SK-N-SH (cell line): ENCODE measurements at regions not wholly inside any gene's neighbourhood (a gene's known extent, or its start where the extent isn't known, plus 50 kb on each side); places are given as distances from the start of the nearest gene placed in this dataset.

Experiments used
- CTCF ChIA-PET: fragments of 300-600, 350-600 bp; formaldehyde crosslinking; extraction: SDS; loops from one replicate; lab custom pipeline; 2021; lab: Yijun Ruan, JAX
- POLR2A ChIA-PET: fragments of 350-600 bp; sonication (Branson Sonifier 250); formaldehyde crosslinking; extraction: SDS; loops from one replicate; lab custom pipeline; 2020; ENCODE audit warnings: antibody characterized with exemption, inconsistent platforms; lab: Yijun Ruan, JAX
- DNase-seq: peaks from one replicate; pipeline ENCODE4 v3.0.0; 2012
- H2AFZ ChIP-seq: fragments of 200-600 bp; sonication (generic); 2 replicates; pipeline ENCODE4 v1.8.1; 2016; ENCODE audit warnings: antibody characterized with exemption, mild to moderate bottlenecking, low read depth
- H3F3A ChIP-seq: fragments of 200-600 bp; sonication (generic); replicated peaks from 2 replicates; pipeline ENCODE3; 2016; ENCODE audit warnings: antibody characterized with exemption, mild to moderate bottlenecking; ENCODE audit not compliant: insufficient read depth
- H3K27ac ChIP-seq, 2 experiments: fragments of 200-500 bp in 1 of 2; fragments of 200-600 bp in 1 of 2; sonication (Bioruptor generic) in 1 of 2; sonication (generic), shearing (Covaris generic) in 1 of 2; 2 replicates each; pipeline versions ENCODE4 v1.5.1 to v1.6.1; 2014 to 2016; ENCODE audit warnings: low read depth in 2 of 2, inconsistent platforms in 1 of 2, low read length in 1 of 2, mild to moderate bottlenecking in 1 of 2, mixed read lengths in 1 of 2
- H3K27me3 ChIP-seq: fragments of 200-600 bp; sonication (generic), shearing (Covaris generic); 2 replicates; pipeline ENCODE4 v1.6.1; 2016; ENCODE audit warnings: mixed run types; ENCODE audit not compliant: insufficient read depth
- H3K36me3 ChIP-seq, 2 experiments: fragments of 200-500 bp in 1 of 2; fragments of 200-600 bp in 1 of 2; sonication (Bioruptor generic) in 1 of 2; sonication (generic) in 1 of 2; replicated peaks in 1 of 2; 2 replicates each; pipeline versions ENCODE3 to v1.5.1; 2014 to 2016; ENCODE audit warnings: low read length in 1 of 2, mild to moderate bottlenecking in 1 of 2; ENCODE audit not compliant: insufficient read depth in 2 of 2, control insufficient read depth in 1 of 2
- H3K4me1 ChIP-seq, 2 experiments: fragments of 200-500 bp in 1 of 2; fragments of 200-600 bp in 1 of 2; sonication (Bioruptor generic) in 1 of 2; sonication (generic), shearing (Covaris generic) in 1 of 2; 2 replicates each; pipeline versions ENCODE4 v1.5.1 to v1.6.1; 2014 to 2016; ENCODE audit warnings: low read depth in 1 of 2, low read length in 1 of 2, mixed run types in 1 of 2; ENCODE audit not compliant: insufficient read depth in 2 of 2, control insufficient read depth in 1 of 2
- H3K4me2 ChIP-seq: fragments of 200-600 bp; sonication (generic), shearing (Covaris generic); 2 replicates; pipeline ENCODE4 v1.6.1; 2017; ENCODE audit warnings: mixed run types
- H3K4me3 ChIP-seq, 2 experiments: fragments of 200-500 bp in 1 of 2; fragments of 200-600 bp in 1 of 2; sonication (Bioruptor generic) in 1 of 2; sonication (generic), shearing (Covaris generic) in 1 of 2; 2 replicates each; pipeline versions ENCODE4 v1.5.1 to v1.8.1; 2014 to 2016; ENCODE audit warnings: low read depth in 2 of 2, inconsistent platforms in 1 of 2, low read length in 1 of 2, mild to moderate bottlenecking in 1 of 2, mixed read lengths in 1 of 2, moderate library complexity in 1 of 2
- H3K79me2 ChIP-seq: fragments of 200-600 bp; sonication (generic); 2 replicates; pipeline ENCODE4 v1.8.1; 2017; ENCODE audit warnings: mild to moderate bottlenecking; ENCODE audit not compliant: insufficient read depth
- H3K9ac ChIP-seq: fragments of 200-600 bp; sonication (generic); 2 replicates; pipeline ENCODE4 v1.6.1; 2017; ENCODE audit warnings: mixed run types
- H3K9me2 ChIP-seq: fragments of 200-600 bp; sonication (generic); 2 replicates; pipeline ENCODE4 v1.6.1; 2017; ENCODE audit warnings: mixed run types
- H3K9me3 ChIP-seq: fragments of 200-600 bp; sonication (generic); 2 replicates; pipeline ENCODE4 v1.6.1; 2017; ENCODE audit warnings: mixed run types, mild to moderate bottlenecking, moderate library complexity
- H4K20me1 ChIP-seq: fragments of 200-600 bp; sonication (generic); 2 replicates; pipeline ENCODE4 v1.6.1; 2017; ENCODE audit warnings: mild to moderate bottlenecking, mixed run types; ENCODE audit not compliant: insufficient read depth
- ELF1 ChIP-seq: IDR thresholded peaks from 2 replicates; pipeline ENCODE4 v1.4.0; 2012
- EZH2phosphoT487 ChIP-seq: fragments of 200-600 bp; sonication (generic); IDR thresholded peaks from 2 replicates; pipeline ENCODE4 v1.6.1; 2017; ENCODE audit warnings: low read depth, mixed run types, mild to moderate bottlenecking, antibody characterized with exemption, moderate library complexity, borderline replicate concordance
- FOXJ3 ChIP-seq: sonication (generic); formaldehyde crosslinking; IDR thresholded peaks from 2 replicates; pipeline ENCODE4 v1.5.1; 2020; ENCODE audit warnings: mild to moderate bottlenecking, missing genetic modification reagents
- GABPA ChIP-seq: IDR thresholded peaks from 2 replicates; pipeline ENCODE4 v1.4.0; 2012; ENCODE audit warnings: low read depth, mild to moderate bottlenecking
- GATA2 ChIP-seq: sonication (generic); formaldehyde crosslinking; IDR thresholded peaks from 2 replicates; pipeline ENCODE4 v1.5.0; 2020; ENCODE audit warnings: mild to moderate bottlenecking, missing genetic modification reagents
- MXI1 ChIP-seq: IDR thresholded peaks from 2 replicates; pipeline ENCODE4 v1.6.1; 2012; ENCODE audit warnings: mild to moderate bottlenecking, low read depth, low read length, improper control_type of control experiment
- NFIC ChIP-seq: IDR thresholded peaks from 2 replicates; pipeline ENCODE4 v1.4.0; 2012; ENCODE audit warnings: borderline replicate concordance
- NRF1 ChIP-seq: IDR thresholded peaks from 2 replicates; pipeline ENCODE4 v1.6.1; 2012; ENCODE audit warnings: low read depth, mild to moderate bottlenecking, low read length
- RAD21 ChIP-seq: IDR thresholded peaks from 2 replicates; pipeline ENCODE4 v1.6.1; 2012; ENCODE audit warnings: mild to moderate bottlenecking, low read length
- RCOR1 ChIP-seq: fragments of 150-350 bp; IDR thresholded peaks from 2 replicates; pipeline ENCODE4 v1.6.1; 2017; ENCODE audit warnings: antibody characterized with exemption, low read length
- RXRA ChIP-seq: IDR thresholded peaks from 2 replicates; pipeline ENCODE4 v1.4.0; 2012; ENCODE audit warnings: low read depth, mild to moderate bottlenecking, borderline replicate concordance
- SIN3A ChIP-seq: IDR thresholded peaks from 2 replicates; pipeline ENCODE4 v1.6.1; 2012; ENCODE audit warnings: low read depth, mild to moderate bottlenecking, low read length, moderate library complexity, borderline replicate concordance
- SMC3 ChIP-seq: IDR thresholded peaks from 2 replicates; pipeline ENCODE4 v1.6.1; 2012; ENCODE audit warnings: low read depth, low read length, improper control_type of control experiment
- TAF1 ChIP-seq: IDR thresholded peaks from 2 replicates; pipeline ENCODE4 v1.6.1; 2012; ENCODE audit warnings: low read depth, mild to moderate bottlenecking, low read length, moderate library complexity, borderline replicate concordance
- TEAD4 ChIP-seq: IDR thresholded peaks from 2 replicates; pipeline ENCODE4 v1.4.0; 2012; ENCODE audit warnings: mild to moderate bottlenecking, borderline replicate concordance; ENCODE audit not compliant: insufficient read depth
- WGBS: methylation state at CpG from one replicate; pipeline ENCODE4 v1.1.6; 2017; ENCODE audit warnings: low lambda C conversion rate; 5-methylcytosine and 5-hydroxymethylcytosine counted together
- TF ChIP-seq, protein P1 (sequence below): fragments of 150-350 bp; IDR thresholded peaks from 2 replicates; pipeline ENCODE4 v1.6.1; 2016; ENCODE audit warnings: mild to moderate bottlenecking, low read depth, low read length
- TF ChIP-seq, protein P2 (sequence below): IDR thresholded peaks from 2 replicates; pipeline ENCODE4 v1.6.1; 2012; ENCODE audit warnings: mild to moderate bottlenecking, low read depth, low read length, moderate library complexity
- TF ChIP-seq, protein P3 (sequence below): fragments of 150-350 bp; IDR thresholded peaks from 2 replicates; pipeline ENCODE4 v1.6.1; 2017; ENCODE audit warnings: antibody characterized with exemption, low read length, low read depth, borderline replicate concordance
- TF ChIP-seq, protein P4 (sequence below): IDR thresholded peaks from 2 replicates; pipeline ENCODE4; 2012
- TF ChIP-seq, protein P5 (sequence below): IDR thresholded peaks from 2 replicates; pipeline ENCODE4 v1.4.0; 2012; ENCODE audit warnings: low read depth, borderline replicate concordance
- TF ChIP-seq, protein P6 (sequence below): IDR thresholded peaks from 2 replicates; pipeline ENCODE4 v1.4.0; 2012; ENCODE audit warnings: low read depth, borderline replicate concordance

DNA sequence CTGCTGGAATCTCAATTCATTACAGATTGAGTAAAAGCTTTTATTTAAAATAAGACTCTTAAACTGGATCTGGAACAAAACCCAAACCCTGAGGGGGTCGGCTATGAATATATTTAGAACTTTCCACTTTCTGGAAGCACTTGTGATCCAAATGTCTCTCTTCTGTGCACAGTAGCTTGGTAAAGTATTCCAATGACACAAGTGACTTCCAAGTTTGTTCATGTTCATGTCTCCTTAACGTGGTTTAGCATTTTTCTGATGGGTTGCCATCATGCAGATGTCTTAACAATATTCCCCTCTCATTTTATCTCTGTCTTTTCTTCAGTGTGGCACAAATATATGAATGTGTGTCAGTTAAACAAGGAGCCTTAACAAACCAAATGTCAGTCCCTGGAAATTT, 191.9 kb upstream of the SORCS1 start (continued):
- TF ChIP-seq, protein P1, sequence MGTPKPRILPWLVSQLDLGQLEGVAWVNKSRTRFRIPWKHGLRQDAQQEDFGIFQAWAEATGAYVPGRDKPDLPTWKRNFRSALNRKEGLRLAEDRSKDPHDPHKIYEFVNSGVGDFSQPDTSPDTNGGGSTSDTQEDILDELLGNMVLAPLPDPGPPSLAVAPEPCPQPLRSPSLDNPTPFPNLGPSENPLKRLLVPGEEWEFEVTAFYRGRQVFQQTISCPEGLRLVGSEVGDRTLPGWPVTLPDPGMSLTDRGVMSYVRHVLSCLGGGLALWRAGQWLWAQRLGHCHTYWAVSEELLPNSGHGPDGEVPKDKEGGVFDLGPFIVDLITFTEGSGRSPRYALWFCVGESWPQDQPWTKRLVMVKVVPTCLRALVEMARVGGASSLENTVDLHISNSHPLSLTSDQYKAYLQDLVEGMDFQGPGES: no peak
- TF ChIP-seq RAD21: no peak
- TF ChIP-seq SIN3A: no peak
- no peak for TF ChIP-seq MXI1
- TF ChIP-seq RCOR1: no peak
- no peak for TF ChIP-seq TEAD4

DNA sequence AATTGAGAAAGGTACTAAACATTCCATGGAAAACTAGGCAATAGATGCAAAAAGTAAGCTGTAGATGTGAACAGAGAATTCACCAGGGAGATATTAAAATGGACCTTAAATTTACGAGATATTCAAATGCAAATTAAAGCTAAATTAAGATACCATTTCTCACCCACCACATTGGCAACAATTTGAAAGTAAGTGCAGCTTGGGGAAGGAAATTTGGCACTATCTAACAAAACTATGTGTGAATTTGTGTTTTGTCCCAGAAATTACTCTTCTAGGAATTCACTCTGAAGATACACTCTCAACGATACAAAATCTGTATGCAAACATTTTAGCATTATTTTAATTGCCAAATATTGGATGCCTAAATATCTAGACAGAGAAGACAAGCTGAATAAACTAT, 178.2 kb upstream of the SORCS1 start:
- Histone ChIP-seq H3K9me3 (no peaks in the 10 kb centered on the region), H3K9ac (no peak overlapping the region), H2AFZ (no peak overlapping the region), H4K20me1 (no peaks in the 10 kb centered on the region), H3K9me2 (no peaks in the 10 kb centered on the region), H3K27me3 (no peaks in the 10 kb centered on the region), H3K27ac (no peak overlapping the region), H3K79me2 (no peaks in the 10 kb centered on the region), H3K36me3 (no peaks in the 10 kb centered on the region), H3F3A (no peaks in the 10 kb centered on the region), H3K4me1 (no peaks in the 10 kb centered on the region; a peak in 1 of 4 replicates), H3K4me2 (no peak overlapping the region), H3K4me3 (no peak overlapping the region)
- ChIA-PET CTCF (no interaction called here), POLR2A (no interaction called here)
- TF ChIP-seq ELF1: no peak
- no peak for TF ChIP-seq FOXJ3 (CRISPR knock-in tag)
- no peak for TF ChIP-seq RCOR1
- no peak for TF ChIP-seq GATA2 (CRISPR knock-in tag)
- TF ChIP-seq GABPA: no peak
- TF ChIP-seq, protein P2, sequence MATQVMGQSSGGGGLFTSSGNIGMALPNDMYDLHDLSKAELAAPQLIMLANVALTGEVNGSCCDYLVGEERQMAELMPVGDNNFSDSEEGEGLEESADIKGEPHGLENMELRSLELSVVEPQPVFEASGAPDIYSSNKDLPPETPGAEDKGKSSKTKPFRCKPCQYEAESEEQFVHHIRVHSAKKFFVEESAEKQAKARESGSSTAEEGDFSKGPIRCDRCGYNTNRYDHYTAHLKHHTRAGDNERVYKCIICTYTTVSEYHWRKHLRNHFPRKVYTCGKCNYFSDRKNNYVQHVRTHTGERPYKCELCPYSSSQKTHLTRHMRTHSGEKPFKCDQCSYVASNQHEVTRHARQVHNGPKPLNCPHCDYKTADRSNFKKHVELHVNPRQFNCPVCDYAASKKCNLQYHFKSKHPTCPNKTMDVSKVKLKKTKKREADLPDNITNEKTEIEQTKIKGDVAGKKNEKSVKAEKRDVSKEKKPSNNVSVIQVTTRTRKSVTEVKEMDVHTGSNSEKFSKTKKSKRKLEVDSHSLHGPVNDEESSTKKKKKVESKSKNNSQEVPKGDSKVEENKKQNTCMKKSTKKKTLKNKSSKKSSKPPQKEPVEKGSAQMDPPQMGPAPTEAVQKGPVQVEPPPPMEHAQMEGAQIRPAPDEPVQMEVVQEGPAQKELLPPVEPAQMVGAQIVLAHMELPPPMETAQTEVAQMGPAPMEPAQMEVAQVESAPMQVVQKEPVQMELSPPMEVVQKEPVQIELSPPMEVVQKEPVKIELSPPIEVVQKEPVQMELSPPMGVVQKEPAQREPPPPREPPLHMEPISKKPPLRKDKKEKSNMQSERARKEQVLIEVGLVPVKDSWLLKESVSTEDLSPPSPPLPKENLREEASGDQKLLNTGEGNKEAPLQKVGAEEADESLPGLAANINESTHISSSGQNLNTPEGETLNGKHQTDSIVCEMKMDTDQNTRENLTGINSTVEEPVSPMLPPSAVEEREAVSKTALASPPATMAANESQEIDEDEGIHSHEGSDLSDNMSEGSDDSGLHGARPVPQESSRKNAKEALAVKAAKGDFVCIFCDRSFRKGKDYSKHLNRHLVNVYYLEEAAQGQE: no peak
- no peak for TF ChIP-seq SMC3
- no peak for TF ChIP-seq MXI1
- no peak for TF ChIP-seq NFIC
- TF ChIP-seq TAF1: no peak
- TF ChIP-seq, protein P3, sequence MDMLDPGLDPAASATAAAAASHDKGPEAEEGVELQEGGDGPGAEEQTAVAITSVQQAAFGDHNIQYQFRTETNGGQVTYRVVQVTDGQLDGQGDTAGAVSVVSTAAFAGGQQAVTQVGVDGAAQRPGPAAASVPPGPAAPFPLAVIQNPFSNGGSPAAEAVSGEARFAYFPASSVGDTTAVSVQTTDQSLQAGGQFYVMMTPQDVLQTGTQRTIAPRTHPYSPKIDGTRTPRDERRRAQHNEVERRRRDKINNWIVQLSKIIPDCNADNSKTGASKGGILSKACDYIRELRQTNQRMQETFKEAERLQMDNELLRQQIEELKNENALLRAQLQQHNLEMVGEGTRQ: no peak
- TF ChIP-seq, protein P4, sequence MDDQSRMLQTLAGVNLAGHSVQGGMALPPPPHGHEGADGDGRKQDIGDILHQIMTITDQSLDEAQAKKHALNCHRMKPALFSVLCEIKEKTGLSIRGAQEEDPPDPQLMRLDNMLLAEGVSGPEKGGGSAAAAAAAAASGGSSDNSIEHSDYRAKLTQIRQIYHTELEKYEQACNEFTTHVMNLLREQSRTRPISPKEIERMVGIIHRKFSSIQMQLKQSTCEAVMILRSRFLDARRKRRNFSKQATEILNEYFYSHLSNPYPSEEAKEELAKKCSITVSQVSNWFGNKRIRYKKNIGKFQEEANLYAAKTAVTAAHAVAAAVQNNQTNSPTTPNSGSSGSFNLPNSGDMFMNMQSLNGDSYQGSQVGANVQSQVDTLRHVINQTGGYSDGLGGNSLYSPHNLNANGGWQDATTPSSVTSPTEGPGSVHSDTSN: no peak
- no peak for TF ChIP-seq EZH2phosphoT487
- TF ChIP-seq RXRA: no peak
- TF ChIP-seq NRF1: no peak
- TF ChIP-seq, protein P5, sequence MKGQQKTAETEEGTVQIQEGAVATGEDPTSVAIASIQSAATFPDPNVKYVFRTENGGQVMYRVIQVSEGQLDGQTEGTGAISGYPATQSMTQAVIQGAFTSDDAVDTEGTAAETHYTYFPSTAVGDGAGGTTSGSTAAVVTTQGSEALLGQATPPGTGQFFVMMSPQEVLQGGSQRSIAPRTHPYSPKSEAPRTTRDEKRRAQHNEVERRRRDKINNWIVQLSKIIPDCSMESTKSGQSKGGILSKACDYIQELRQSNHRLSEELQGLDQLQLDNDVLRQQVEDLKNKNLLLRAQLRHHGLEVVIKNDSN: no peak
- TF ChIP-seq, protein P6, sequence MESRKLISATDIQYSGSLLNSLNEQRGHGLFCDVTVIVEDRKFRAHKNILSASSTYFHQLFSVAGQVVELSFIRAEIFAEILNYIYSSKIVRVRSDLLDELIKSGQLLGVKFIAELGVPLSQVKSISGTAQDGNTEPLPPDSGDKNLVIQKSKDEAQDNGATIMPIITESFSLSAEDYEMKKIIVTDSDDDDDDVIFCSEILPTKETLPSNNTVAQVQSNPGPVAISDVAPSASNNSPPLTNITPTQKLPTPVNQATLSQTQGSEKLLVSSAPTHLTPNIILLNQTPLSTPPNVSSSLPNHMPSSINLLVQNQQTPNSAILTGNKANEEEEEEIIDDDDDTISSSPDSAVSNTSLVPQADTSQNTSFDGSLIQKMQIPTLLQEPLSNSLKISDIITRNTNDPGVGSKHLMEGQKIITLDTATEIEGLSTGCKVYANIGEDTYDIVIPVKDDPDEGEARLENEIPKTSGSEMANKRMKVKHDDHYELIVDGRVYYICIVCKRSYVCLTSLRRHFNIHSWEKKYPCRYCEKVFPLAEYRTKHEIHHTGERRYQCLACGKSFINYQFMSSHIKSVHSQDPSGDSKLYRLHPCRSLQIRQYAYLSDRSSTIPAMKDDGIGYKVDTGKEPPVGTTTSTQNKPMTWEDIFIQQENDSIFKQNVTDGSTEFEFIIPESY: no peak
- no peak for TF ChIP-seq SIN3A
- 44% methylated on average over 2 of the region's 2 CpGs for WGBS
- DNase-seq: no peak
